Lower lobe of right lung (tissue), 2 donors: ENCODE measurements at regions not wholly inside any gene's neighbourhood (a gene's known extent, or its start where the extent isn't known, plus 50 kb on each side); places are given as distances from the start of the nearest gene placed in this dataset.

ENCODE experiments used
- ATAC-seq, 2 donors: fragments of 200-7000 bp; cut with Tn5 transposase; one replicate each; pipeline ENCODE4 v1.9.1; 2020 to 2022; ENCODE audit warnings: mild to moderate bottlenecking in 2 of 2, moderate library complexity in 2 of 2
- DNase-seq: peaks from one replicate; pipeline ENCODE4 v3.0.0-alpha.2; 2020
- H3K27ac ChIP-seq: fragments of 200-600 bp; one replicate; pipeline ENCODE4 v1.8.0; 2022
- H3K27me3 ChIP-seq: fragments of 200-600 bp; one replicate; pipeline ENCODE4 v1.8.0; 2022; ENCODE audit warnings: low read depth
- H3K36me3 ChIP-seq: fragments of 200-600 bp; one replicate; pipeline ENCODE4 v1.8.0; 2022; ENCODE audit warnings: mild to moderate bottlenecking
- H3K4me1 ChIP-seq: fragments of 200-600 bp; one replicate; pipeline ENCODE4 v1.8.0; 2022
- H3K4me3 ChIP-seq: fragments of 200-600 bp; one replicate; pipeline ENCODE4 v1.8.0; 2022; ENCODE audit warnings: mild to moderate bottlenecking
- H3K9me3 ChIP-seq: fragments of 200-600 bp; one replicate; pipeline ENCODE4 v1.8.0; 2022
- intact Hi-C: fragments of 100-400 bp; cut with DNase I; formaldehyde crosslinking; loops from one replicate; pipeline ENCODE4 v1.11.0; 2022
- TF ChIP-seq, protein P1 (sequence below): fragments of 200-600 bp; IDR thresholded peaks from one replicate; pipeline ENCODE4 v1.8.0; 2022; ENCODE audit warnings: antibody characterized with exemption, mild to moderate bottlenecking
- donor health status: DM: no; HTN: yes; CAD: no; lungs with severe emphysema.

DNA sequence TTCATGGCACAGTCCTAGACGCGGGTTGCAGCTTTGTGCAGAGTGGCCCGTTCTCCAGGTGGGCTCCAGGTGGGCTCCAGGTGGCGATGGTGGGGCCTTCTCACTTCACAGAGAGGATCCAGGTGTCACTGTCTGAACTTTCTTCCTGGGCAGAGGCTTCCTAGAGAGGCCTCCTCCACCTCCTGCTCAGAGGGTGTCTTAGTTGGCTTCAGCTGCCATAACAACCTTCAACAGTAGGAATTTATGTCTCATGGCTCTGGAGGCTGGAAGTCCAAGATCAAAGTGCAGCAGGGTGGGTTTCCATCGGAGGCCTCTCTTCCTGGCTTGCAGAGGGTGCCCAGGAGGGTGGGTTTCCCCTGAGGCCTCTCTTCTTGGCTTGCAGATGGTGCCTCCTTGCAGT is 125.1 kb downstream of the GLRX3 start:
- Histone ChIP-seq H3K27ac (no peak overlapping the region), H3K4me1 (no peaks in the 10 kb centered on the region), H3K9me3 (no peaks in the 10 kb centered on the region), H3K27me3 (no peaks in the 10 kb centered on the region), H3K36me3 (no peaks in the 10 kb centered on the region), H3K4me3 (no peak overlapping the region)
- TF ChIP-seq, protein P1, sequence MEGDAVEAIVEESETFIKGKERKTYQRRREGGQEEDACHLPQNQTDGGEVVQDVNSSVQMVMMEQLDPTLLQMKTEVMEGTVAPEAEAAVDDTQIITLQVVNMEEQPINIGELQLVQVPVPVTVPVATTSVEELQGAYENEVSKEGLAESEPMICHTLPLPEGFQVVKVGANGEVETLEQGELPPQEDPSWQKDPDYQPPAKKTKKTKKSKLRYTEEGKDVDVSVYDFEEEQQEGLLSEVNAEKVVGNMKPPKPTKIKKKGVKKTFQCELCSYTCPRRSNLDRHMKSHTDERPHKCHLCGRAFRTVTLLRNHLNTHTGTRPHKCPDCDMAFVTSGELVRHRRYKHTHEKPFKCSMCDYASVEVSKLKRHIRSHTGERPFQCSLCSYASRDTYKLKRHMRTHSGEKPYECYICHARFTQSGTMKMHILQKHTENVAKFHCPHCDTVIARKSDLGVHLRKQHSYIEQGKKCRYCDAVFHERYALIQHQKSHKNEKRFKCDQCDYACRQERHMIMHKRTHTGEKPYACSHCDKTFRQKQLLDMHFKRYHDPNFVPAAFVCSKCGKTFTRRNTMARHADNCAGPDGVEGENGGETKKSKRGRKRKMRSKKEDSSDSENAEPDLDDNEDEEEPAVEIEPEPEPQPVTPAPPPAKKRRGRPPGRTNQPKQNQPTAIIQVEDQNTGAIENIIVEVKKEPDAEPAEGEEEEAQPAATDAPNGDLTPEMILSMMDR: no peak
- ATAC-seq: no peak
- intact Hi-C loops: no loop called here
- no peak for DNase-seq

DNA sequence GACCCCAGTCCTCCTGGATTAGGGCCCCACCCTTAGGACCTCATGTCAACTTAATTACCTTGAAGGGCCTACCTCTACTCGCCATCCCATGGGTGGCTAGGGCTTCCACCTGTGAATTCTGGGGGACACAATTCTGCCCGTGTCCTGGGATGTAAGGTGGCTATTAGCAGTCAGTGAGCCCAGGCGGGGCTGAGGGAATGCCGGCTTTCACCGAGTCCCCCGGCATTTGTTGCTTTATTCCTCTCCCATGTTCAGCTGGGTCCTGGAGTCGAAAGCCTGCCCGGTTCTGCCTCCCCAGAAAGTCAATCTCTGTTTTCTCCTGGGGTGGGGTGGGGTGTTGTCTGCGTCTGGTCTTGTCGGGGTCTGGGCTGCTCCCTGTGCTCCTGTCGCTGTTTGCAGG is 125.6 kb downstream of the GLRX3 start:
- no peaks in the 10 kb centered on the region for H3K27me3 ChIP-seq
- intact Hi-C loops: no loop called here
- H3K27ac ChIP-seq: no peak overlapping the region
- no peaks in the 10 kb centered on the region for H3K4me1 ChIP-seq
- ATAC-seq (no peak), DNase-seq (no peak)
- TF ChIP-seq, protein P1: no peak
- H3K4me3 ChIP-seq: no peak overlapping the region
- H3K9me3 ChIP-seq: no peaks in the 10 kb centered on the region
- no peaks in the 10 kb centered on the region for H3K36me3 ChIP-seq

DNA sequence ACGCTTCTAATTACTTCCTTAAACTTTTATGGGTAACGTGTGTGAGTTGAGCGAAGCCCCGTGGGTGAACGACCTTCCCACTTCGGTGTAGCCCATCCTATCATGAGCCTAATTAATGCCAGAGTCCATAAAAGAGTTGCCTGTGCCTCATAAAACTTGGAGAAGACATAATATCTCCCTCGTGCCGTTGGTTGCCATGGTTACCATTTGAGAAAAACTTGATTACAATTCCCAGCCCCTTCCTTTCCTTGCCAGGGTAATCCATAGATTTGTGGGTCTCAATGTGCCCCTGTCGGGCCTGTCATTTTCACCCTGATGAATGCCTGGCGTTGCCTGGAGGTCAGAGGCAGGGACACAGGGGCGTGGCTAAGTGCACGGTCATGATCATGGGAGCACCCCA is 127.1 kb downstream of the GLRX3 start:
- TF ChIP-seq, protein P1: no peak
- no peaks in the 10 kb centered on the region for H3K36me3 ChIP-seq
- intact Hi-C loops: no loop called here
- ATAC-seq (no peak), DNase-seq (no peak)
- H3K4me3 ChIP-seq: no peak overlapping the region
- H3K9me3 ChIP-seq: no peaks in the 10 kb centered on the region
- H3K27me3 ChIP-seq: no peaks in the 10 kb centered on the region
- H3K27ac ChIP-seq: no peak overlapping the region
- no peaks in the 10 kb centered on the region for H3K4me1 ChIP-seq

DNA sequence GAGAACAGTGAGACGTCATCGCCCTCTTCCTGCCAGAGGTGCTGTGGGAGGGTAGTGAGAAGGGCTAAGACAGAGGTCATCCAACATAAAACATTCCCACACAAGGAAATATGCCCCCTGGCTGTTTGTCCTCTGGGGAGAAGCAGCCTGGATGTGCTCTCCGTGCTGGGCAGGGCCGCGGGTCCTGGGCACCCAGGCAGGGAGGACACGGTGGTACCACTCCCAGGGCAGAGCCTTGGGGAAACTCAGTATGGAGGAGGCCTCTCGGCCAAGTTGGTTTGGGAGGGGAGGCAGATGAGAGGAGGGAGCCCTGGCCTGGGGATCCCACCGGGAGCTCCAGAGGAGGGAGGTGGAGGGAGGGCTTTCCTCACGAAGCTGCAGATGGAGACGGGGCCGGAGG is 129.4 kb downstream of the GLRX3 start:
- Histone ChIP-seq H3K9me3 (no peaks in the 10 kb centered on the region), H3K27ac (no peak overlapping the region), H3K36me3 (no peaks in the 10 kb centered on the region), H3K27me3 (no peaks in the 10 kb centered on the region), H3K4me1 (no peaks in the 10 kb centered on the region), H3K4me3 (no peak overlapping the region)
- TF ChIP-seq, protein P1: no peak
- ATAC-seq (no peak), DNase-seq (no peak)
- intact Hi-C loops: no loop called here

DNA sequence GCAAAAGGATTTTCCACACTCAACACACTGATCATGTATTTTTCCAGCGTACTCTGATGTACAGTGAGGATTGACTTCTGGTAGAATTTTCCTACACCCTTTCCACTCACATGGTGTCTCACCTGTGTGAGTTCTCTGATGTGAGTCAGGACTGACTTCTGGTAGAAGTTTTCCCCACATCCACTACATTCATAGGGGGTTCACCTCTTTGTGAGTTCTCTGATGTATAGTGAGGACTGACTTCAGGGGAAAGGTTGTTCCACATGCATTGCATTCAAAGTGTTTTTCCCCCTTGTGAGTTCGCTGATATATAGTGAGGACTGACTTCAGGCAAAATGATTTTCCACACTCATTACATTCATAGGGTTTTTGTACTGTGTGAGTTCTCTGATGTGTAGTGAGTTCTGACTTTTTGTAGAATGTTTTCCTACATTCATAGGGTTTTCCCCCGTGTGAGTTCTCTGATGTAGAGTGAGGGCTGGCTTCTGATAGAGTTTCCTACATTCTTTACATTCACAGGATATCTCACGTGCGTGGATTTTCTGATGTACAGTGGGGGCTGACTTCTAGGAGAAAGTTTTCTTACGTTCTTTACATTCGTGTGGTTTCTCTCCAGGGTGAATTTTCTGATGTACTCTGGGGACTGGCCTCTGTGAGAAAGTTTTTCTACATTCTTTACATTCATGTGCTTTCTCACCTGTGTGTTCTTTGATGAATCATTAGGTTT is 146.5 kb downstream of the GLRX3 start:
- Histone ChIP-seq H3K27me3 (no peaks in the 10 kb centered on the region), H3K36me3 (no peaks in the 10 kb centered on the region), H3K9me3 (peaks cover 80% of the 10 kb centered on the region), H3K27ac (no peak overlapping the region), H3K4me1 (no peaks in the 10 kb centered on the region), H3K4me3 (no peak overlapping the region)
- ATAC-seq: no peak
- TF ChIP-seq, protein P1: no peak
- no peak for DNase-seq
- intact Hi-C loops: no loop called here
